H1 (cell line): ENCODE measurements at regions not wholly inside any gene's neighbourhood (a gene's known extent, or its start where the extent isn't known, plus 50 kb on each side); places are given as distances from the start of the nearest gene placed in this dataset.

ENCODE experiments used
- CBX5 ChIP-seq: fragments of 300-800, 300-1000 bp; sonication (generic); IDR thresholded peaks from 2 replicates; pipeline ENCODE4 v1.7.1; 2016; ENCODE audit warnings: antibody characterized with exemption, low read length, low read depth
- SP2 ChIP-seq: IDR thresholded peaks from 2 replicates; pipeline ENCODE4 v1.6.1; 2012; ENCODE audit warnings: mild to moderate bottlenecking, low read length, inconsistent platforms
- SP4 ChIP-seq: IDR thresholded peaks from 2 replicates; pipeline ENCODE4 v1.6.1; 2012; ENCODE audit warnings: low read length, inconsistent platforms

- TF ChIP-seq SP2 (no peak), SP4 (no peak), CBX5 (no peak)
Measured at GRCh38 chr13:83794583-83794982, 87.7 kb downstream of the SLITRK1 start (continued).
